ENCODE measurements at regions not wholly inside any gene's neighbourhood (a gene's known extent, or its start where the extent isn't known, plus 50 kb on each side); places are given as distances from the start of the nearest gene placed in this dataset.

DNA sequence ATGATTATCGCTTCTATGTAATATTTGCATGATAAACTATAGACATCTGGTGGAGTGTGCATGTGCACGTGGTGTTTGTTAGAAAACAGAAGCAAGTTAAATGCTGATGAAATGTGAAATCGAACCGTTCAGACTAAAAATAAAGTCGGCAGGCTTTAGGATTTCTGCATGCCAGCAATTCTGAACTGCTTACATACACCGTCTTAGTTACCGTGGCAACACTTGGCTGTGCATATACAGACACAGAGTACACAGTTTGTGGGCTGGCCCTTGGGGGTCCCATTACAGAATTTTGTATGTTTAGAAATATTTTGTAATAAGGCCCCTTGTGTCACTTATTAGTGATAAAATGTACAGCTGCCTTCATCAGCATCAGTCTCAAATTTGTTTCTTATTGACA is 605.5 kb downstream of the RBFOX1 start:
- ChIA-PET POLR2A (no interaction called here), RAD21 (ENCODE audit: low non-redundant PET in 1 of 2, low total read pairs in 2 of 2, uncharacterized antibody in 2 of 2, unreplicated experiment in 2 of 2) (no interaction called here), CTCF (no interaction called here)
- BruUV-seq (replicated peaks), result no TSS peak
- Histone ChIP-seq H3K9me3 (ENCODE audit: control insufficient read depth in 1 of 2, insufficient read depth in 1 of 2, low read depth in 1 of 2, low read length in 2 of 2) (peaks cover 15 to 16% of the 10 kb centered on the region in 2 experiments; a peak in 2 of 4 replicates), H3K79me2 (ENCODE audit: insufficient read depth, low read length) (no peaks in the 10 kb centered on the region), H3K4me1 (ENCODE audit: control insufficient read depth in 1 of 2, insufficient read depth in 2 of 2, low read length in 2 of 2) (no peaks in the 10 kb centered on the region), H4K20me1 (ENCODE audit: insufficient read depth) (no peaks in the 10 kb centered on the region), H3K4me3 (replicated peaks in 1 of 2; ENCODE audit: low read depth in 1 of 2, low read length in 2 of 2) (no peak overlapping the region), H3K27ac (ENCODE audit: low read depth, low read length) (no peak overlapping the region), H3K9ac (ENCODE audit: low read length) (no peak overlapping the region), H2AFZ (ENCODE audit: low read depth, low read length, poor library complexity, severe bottlenecking) (no peak overlapping the region), H3K9me2 (ENCODE audit: insufficient read depth) (no peaks in the 10 kb centered on the region), H3K27me3 (ENCODE audit: insufficient read depth, low read length) (no peaks in the 10 kb centered on the region), H3K36me3 (ENCODE audit: control insufficient read depth in 1 of 2, insufficient read depth in 2 of 2, low read length in 2 of 2) (no peaks in the 10 kb centered on the region), H3K4me2 (ENCODE audit: low read length) (no peak overlapping the region)
- TF ChIP-seq, protein P1, sequence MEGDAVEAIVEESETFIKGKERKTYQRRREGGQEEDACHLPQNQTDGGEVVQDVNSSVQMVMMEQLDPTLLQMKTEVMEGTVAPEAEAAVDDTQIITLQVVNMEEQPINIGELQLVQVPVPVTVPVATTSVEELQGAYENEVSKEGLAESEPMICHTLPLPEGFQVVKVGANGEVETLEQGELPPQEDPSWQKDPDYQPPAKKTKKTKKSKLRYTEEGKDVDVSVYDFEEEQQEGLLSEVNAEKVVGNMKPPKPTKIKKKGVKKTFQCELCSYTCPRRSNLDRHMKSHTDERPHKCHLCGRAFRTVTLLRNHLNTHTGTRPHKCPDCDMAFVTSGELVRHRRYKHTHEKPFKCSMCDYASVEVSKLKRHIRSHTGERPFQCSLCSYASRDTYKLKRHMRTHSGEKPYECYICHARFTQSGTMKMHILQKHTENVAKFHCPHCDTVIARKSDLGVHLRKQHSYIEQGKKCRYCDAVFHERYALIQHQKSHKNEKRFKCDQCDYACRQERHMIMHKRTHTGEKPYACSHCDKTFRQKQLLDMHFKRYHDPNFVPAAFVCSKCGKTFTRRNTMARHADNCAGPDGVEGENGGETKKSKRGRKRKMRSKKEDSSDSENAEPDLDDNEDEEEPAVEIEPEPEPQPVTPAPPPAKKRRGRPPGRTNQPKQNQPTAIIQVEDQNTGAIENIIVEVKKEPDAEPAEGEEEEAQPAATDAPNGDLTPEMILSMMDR (IDR thresholded peaks at IDR 0.05 in 2 of 3, conservative IDR thresholded peaks at IDR 0.05 in 1 of 3; ENCODE audit: borderline replicate concordance in 1 of 3, insufficient read depth in 1 of 3, low read depth in 2 of 3, low read length in 2 of 3), result no peak
- no peak for TF ChIP-seq EGR1 (IDR thresholded peaks at IDR 0.05; ENCODE audit: low read depth)
- TF ChIP-seq, protein P2, sequence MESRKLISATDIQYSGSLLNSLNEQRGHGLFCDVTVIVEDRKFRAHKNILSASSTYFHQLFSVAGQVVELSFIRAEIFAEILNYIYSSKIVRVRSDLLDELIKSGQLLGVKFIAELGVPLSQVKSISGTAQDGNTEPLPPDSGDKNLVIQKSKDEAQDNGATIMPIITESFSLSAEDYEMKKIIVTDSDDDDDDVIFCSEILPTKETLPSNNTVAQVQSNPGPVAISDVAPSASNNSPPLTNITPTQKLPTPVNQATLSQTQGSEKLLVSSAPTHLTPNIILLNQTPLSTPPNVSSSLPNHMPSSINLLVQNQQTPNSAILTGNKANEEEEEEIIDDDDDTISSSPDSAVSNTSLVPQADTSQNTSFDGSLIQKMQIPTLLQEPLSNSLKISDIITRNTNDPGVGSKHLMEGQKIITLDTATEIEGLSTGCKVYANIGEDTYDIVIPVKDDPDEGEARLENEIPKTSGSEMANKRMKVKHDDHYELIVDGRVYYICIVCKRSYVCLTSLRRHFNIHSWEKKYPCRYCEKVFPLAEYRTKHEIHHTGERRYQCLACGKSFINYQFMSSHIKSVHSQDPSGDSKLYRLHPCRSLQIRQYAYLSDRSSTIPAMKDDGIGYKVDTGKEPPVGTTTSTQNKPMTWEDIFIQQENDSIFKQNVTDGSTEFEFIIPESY (IDR thresholded peaks at IDR 0.05; ENCODE audit: extremely low read depth, insufficient replicate concordance, low read length), result no peak
- no peak for TF ChIP-seq ZFX (IDR thresholded peaks at IDR 0.05)
- TF ChIP-seq POLR2AphosphoS5 (IDR thresholded peaks at IDR 0.05; ENCODE audit: low read depth, low read length), result no peak
- no peak for TF ChIP-seq ELF1 (IDR thresholded peaks at IDR 0.05; ENCODE audit: borderline replicate concordance, low read depth)
- no peak for TF ChIP-seq ZNF274 (IDR thresholded peaks at IDR 0.05; ENCODE audit: low read depth, low read length)
- TF ChIP-seq CBX3 (IDR thresholded peaks at IDR 0.05; ENCODE audit: low read depth), result no peak
- no peak for TF ChIP-seq JUND (IDR thresholded peaks at IDR 0.05)
- ATAC-seq (no peak), DNase-seq (ENCODE audit: low read depth, low spot score) (no peak)
- intact Hi-C loops (cut with micrococcal nuclease), result no loop called here

All from HCT116 (cell line).